ENCODE measurements at regions not wholly inside any gene's neighbourhood (a gene's known extent, or its start where the extent isn't known, plus 50 kb on each side); places are given as distances from the start of the nearest gene placed in this dataset.
"Not testable (repeated sequence)": the region's sequence is repeated elsewhere in the genome, so short reads cannot be mapped to it uniquely, and the experiment has no call there.

- DNase-seq (ENCODE audit: low read depth in 4 of 4, low spot score in 2 of 4), result no peak
Observed at GRCh38 chr3:39558775-39559306, 91.4 kb downstream of the MOBP start.

- no peak for DNase-seq (ENCODE audit: low read depth in 4 of 4, low spot score in 2 of 4)
Observed at GRCh38 chr3:39559543-39559942, 92.1 kb downstream of the MOBP start.

GRCh38 chr3:39568508-39568907, 101.0 kb downstream of the MOBP start:
- DNase-seq (ENCODE audit: low read depth in 4 of 4, low spot score in 2 of 4), result no peak

- DNase-seq (ENCODE audit: low read depth in 4 of 4, low spot score in 2 of 4), result no peak
Observed at GRCh38 chr3:39569095-39569494, 101.6 kb downstream of the MOBP start.

GRCh38 chr3:39573392-39573791, 105.9 kb downstream of the MOBP start:
- DNase-seq (ENCODE audit: low read depth in 4 of 4, low spot score in 2 of 4), result no peak

- DNase-seq (ENCODE audit: low read depth in 4 of 4, low spot score in 2 of 4), result no peak
Observed at GRCh38 chr3:39577541-39577940, 110.1 kb downstream of the MOBP start.

GRCh38 chr3:39586215-39586614, 118.7 kb downstream of the MOBP start:
- DNase-seq (ENCODE audit: low read depth in 4 of 4, low spot score in 2 of 4), result not testable (repeated sequence)

- DNase-seq (ENCODE audit: low read depth in 4 of 4, low spot score in 2 of 4), result no peak
Observed at GRCh38 chr3:39587113-39587512, 119.6 kb downstream of the MOBP start.

- DNase-seq (ENCODE audit: low read depth in 4 of 4, low spot score in 2 of 4), result no peak
Observed at GRCh38 chr3:39590806-39591205, 123.3 kb downstream of the MOBP start.

- no peak for DNase-seq (ENCODE audit: low read depth in 4 of 4, low spot score in 2 of 4)
Observed at GRCh38 chr3:39592311-39593050, 125.0 kb downstream of the MOBP start.

- DNase-seq (ENCODE audit: low read depth in 4 of 4, low spot score in 2 of 4), result no peak
Observed at GRCh38 chr3:39593341-39593740, 125.9 kb downstream of the MOBP start.

GRCh38 chr3:39601241-39601640, 133.8 kb downstream of the MOBP start:
- DNase-seq (ENCODE audit: low read depth in 4 of 4, low spot score in 2 of 4), result no peak

- no peak for DNase-seq (ENCODE audit: low read depth in 4 of 4, low spot score in 2 of 4)
Observed at GRCh38 chr3:39605837-39606236, 138.4 kb downstream of the MOBP start.

GRCh38 chr3:39626198-39626597, 158.7 kb downstream of the MOBP start:
- DNase-seq (ENCODE audit: low read depth in 4 of 4, low spot score in 2 of 4), result no peak

- DNase-seq (ENCODE audit: low read depth in 4 of 4, low spot score in 2 of 4), result no peak
Observed at GRCh38 chr3:39631136-39631535, 163.7 kb downstream of the MOBP start.

- DNase-seq (ENCODE audit: low read depth in 4 of 4, low spot score in 2 of 4), result no peak
Observed at GRCh38 chr3:39637807-39638206, 170.3 kb downstream of the MOBP start.

- DNase-seq (ENCODE audit: low read depth in 4 of 4, low spot score in 2 of 4), result no peak
Observed at GRCh38 chr3:39638301-39638700, 170.8 kb downstream of the MOBP start.

- DNase-seq (ENCODE audit: low read depth in 4 of 4, low spot score in 2 of 4), result no peak
Observed at GRCh38 chr3:39639344-39640236, 169.8 kb upstream of the MYRIP start.

GRCh38 chr3:39641274-39641673, 168.1 kb upstream of the MYRIP start:
- DNase-seq (ENCODE audit: low read depth in 4 of 4, low spot score in 2 of 4), result no peak

- no peak for DNase-seq (ENCODE audit: low read depth in 4 of 4, low spot score in 2 of 4)
Observed at GRCh38 chr3:39644176-39644575, 165.2 kb upstream of the MYRIP start.

GRCh38 chr3:39651256-39651655, 158.2 kb upstream of the MYRIP start:
- DNase-seq (ENCODE audit: low read depth in 4 of 4, low spot score in 2 of 4), result not testable (repeated sequence)
